Omental fat pad (tissue), 3 donors: ENCODE measurements at regions not wholly inside any gene's neighbourhood (a gene's known extent, or its start where the extent isn't known, plus 50 kb on each side); places are given as distances from the start of the nearest gene placed in this dataset.
A peak's percentile ranks its signal among the peaks of the same experiment; 100 is the strongest.

Experiments used
- ATAC-seq: fragments of 150-250 bp; one replicate; pipeline ENCODE4 v1.9.1; 2016; ENCODE audit warnings: mild to moderate bottlenecking, moderate library complexity; ENCODE audit not compliant: low FRiP score
- DNase-seq: peaks from one replicate; pipeline ENCODE4 v3.0.0-alpha.2; 2019; ENCODE audit warnings: low spot score
- TF ChIP-seq, protein P1 (sequence below), 3 donors: fragments of 450-650 bp; IDR thresholded peaks; one replicate each; pipeline ENCODE4 v1.5.1; 2016 to 2017; ENCODE audit warnings: antibody characterized with exemption in 3 of 3, mild to moderate bottlenecking in 3 of 3, moderate library complexity in 2 of 3

GRCh38 chr7:46150202-46150601 is 229.1 kb upstream of the IGFBP3 start:
- ATAC-seq (no peak), DNase-seq (no peak)
- TF ChIP-seq, protein P1, sequence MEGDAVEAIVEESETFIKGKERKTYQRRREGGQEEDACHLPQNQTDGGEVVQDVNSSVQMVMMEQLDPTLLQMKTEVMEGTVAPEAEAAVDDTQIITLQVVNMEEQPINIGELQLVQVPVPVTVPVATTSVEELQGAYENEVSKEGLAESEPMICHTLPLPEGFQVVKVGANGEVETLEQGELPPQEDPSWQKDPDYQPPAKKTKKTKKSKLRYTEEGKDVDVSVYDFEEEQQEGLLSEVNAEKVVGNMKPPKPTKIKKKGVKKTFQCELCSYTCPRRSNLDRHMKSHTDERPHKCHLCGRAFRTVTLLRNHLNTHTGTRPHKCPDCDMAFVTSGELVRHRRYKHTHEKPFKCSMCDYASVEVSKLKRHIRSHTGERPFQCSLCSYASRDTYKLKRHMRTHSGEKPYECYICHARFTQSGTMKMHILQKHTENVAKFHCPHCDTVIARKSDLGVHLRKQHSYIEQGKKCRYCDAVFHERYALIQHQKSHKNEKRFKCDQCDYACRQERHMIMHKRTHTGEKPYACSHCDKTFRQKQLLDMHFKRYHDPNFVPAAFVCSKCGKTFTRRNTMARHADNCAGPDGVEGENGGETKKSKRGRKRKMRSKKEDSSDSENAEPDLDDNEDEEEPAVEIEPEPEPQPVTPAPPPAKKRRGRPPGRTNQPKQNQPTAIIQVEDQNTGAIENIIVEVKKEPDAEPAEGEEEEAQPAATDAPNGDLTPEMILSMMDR (IDR thresholded peaks at IDR 0.05), result no peak

DNA sequence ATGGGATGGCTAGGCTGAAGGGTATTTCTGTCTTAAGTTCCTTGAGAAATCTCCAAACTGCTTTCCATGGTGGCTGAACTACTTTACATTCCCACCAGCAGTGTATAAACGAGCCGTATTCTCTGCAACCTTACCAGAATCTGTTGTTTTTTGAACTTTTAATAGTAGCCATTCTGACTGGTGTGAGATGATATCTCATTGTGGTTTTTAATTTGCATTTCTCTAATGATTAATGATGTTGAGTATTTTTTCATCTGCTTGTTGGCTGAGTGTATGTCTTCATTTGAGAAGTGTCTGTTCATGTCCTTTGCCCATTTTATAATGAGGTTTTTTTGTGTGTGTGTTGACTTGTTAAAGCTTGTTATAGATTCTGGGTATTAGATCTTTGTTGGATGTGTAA is 226.8 kb upstream of the IGFBP3 start:
- DNase-seq, result no peak
- no peak for ATAC-seq
- TF ChIP-seq, protein P1 (IDR thresholded peaks at IDR 0.05), result no peak

GRCh38 chr7:46146454-46147255 is 225.6 kb upstream of the IGFBP3 start:
- peak; percentile 90 for ATAC-seq
- TF ChIP-seq, protein P1 (IDR thresholded peaks at IDR 0.05), result no peak
- no peak for DNase-seq

GRCh38 chr7:46145412-46145811 is 224.3 kb upstream of the IGFBP3 start:
- ATAC-seq, result peak; percentile 93
- peak; percentile 27 for DNase-seq
- TF ChIP-seq, protein P1 (IDR thresholded peaks at IDR 0.05), result no peak

- no peak for ATAC-seq
- TF ChIP-seq, protein P1 (IDR thresholded peaks at IDR 0.05), result no peak
- no peak for DNase-seq
These were observed 223.2 kb upstream of the IGFBP3 start for GRCh38 chr7:46143949-46144917.

GRCh38 chr7:46143421-46143820 is 222.3 kb upstream of the IGFBP3 start:
- TF ChIP-seq, protein P1 (IDR thresholded peaks at IDR 0.05), result no peak
- ATAC-seq, result no peak
- no peak for DNase-seq
